GM12892 (cell line): ENCODE measurements at regions not wholly inside any gene's neighbourhood (a gene's known extent, or its start where the extent isn't known, plus 50 kb on each side); places are given as distances from the start of the nearest gene placed in this dataset.

Experiments
- POLR2A ChIP-seq: IDR thresholded peaks from 2 replicates; pipeline ENCODE4 v1.6.1; 2011; ENCODE audit warnings: low read depth, low read length, control low read depth
- POLR2AphosphoS5 ChIP-seq: IDR thresholded peaks from 2 replicates; pipeline ENCODE4 v1.6.1; 2011; ENCODE audit warnings: low read depth, low read length, control low read depth
- TAF1 ChIP-seq: IDR thresholded peaks from 2 replicates; pipeline ENCODE4 v1.6.1; 2011; ENCODE audit warnings: low read depth, mild to moderate bottlenecking, control low read depth, low read length, borderline replicate concordance

GRCh38 chr3:22010997-22011396 is 260.0 kb upstream of the ZNF385D start:
- no peak for TF ChIP-seq POLR2A
- TF ChIP-seq POLR2AphosphoS5 = no peak
- TF ChIP-seq TAF1 = no peak
